ENCODE measurements at regions not wholly inside any gene's neighbourhood (a gene's known extent, or its start where the extent isn't known, plus 50 kb on each side); places are given as distances from the start of the nearest gene placed in this dataset.

- 65 to 87% (median 79%) methylated on average over 4 of the region's 4 CpGs for WGBS, 5 donors
- Histone ChIP-seq H3K27me3 (peaks cover 0 to 7% (median 3%) of the 10 kb centered on the region in 3 donors), H3K4me1 (no peaks in the 10 kb centered on the region), H3K9me3 (no peaks in the 10 kb centered on the region), H3K27ac (no peak overlapping the region), H3K4me3 (no peak overlapping the region), H3K36me3 (no peaks in the 10 kb centered on the region)
- peak in 1 of 2 donors; percentile 1 for DNase-seq
- intact Hi-C loops (cut with DNase I; ENCODE audit: low total_unique reads): no loop called here
- TF ChIP-seq POLR2AphosphoS5 (IDR thresholded peaks at IDR 0.05) (no peak), CTCF (IDR thresholded peaks at IDR 0.05) (no peak), EP300 (IDR thresholded peaks at IDR 0.05) (no peak), POLR2A (IDR thresholded peaks at IDR 0.05) (no peak)
Observed at GRCh38 chr2:239821694-239822075, 203.5 kb downstream of the NDUFA10 start.

GRCh38 chr2:239820836-239821693 is 204.1 kb downstream of the NDUFA10 start:
- WGBS, 5 donors: 60 to 68% (median 64%) methylated on average over 14 to 16 of the region's 16 CpGs
- DNase-seq: peak in 1 of 2 donors; percentile 23
- Histone ChIP-seq H3K27ac (no peak overlapping the region), H3K9me3 (no peaks in the 10 kb centered on the region), H3K4me3 (no peak overlapping the region), H3K36me3 (no peaks in the 10 kb centered on the region), H3K4me1 (peaks cover 0 to under 1% (median 0%) of the 10 kb centered on the region in 4 donors), H3K27me3 (peaks cover 0 to 7% (median 3%) of the 10 kb centered on the region in 3 donors)
- no peak for TF ChIP-seq EP300 (IDR thresholded peaks at IDR 0.05)
- no peak for TF ChIP-seq POLR2A (IDR thresholded peaks at IDR 0.05)
- no peak for TF ChIP-seq CTCF (IDR thresholded peaks at IDR 0.05)
- no peak for TF ChIP-seq POLR2AphosphoS5 (IDR thresholded peaks at IDR 0.05)
- intact Hi-C loops (cut with DNase I; ENCODE audit: low total_unique reads): no loop called here

GRCh38 chr2:239819974-239820555 is 205.1 kb downstream of the NDUFA10 start:
- Histone ChIP-seq H3K4me1 (peaks cover 0 to 10% (median 0%) of the 10 kb centered on the region in 4 donors), H3K36me3 (no peaks in the 10 kb centered on the region), H3K9me3 (no peaks in the 10 kb centered on the region), H3K4me3 (no peak overlapping the region), H3K27ac (no peak overlapping the region), H3K27me3 (peaks cover 0 to 7% (median 3%) of the 10 kb centered on the region in 3 donors)
- 67 to 82% (median 68%) methylated on average over 13 to 17 of the region's 17 CpGs for whole genome bisulfite sequencing, 5 donors
- DNase-seq: peak in 1 of 2 donors; percentile 16
- intact Hi-C loops (cut with DNase I; ENCODE audit: low total_unique reads): no loop called here
- TF ChIP-seq CTCF (IDR thresholded peaks at IDR 0.05) (no peak), POLR2A (IDR thresholded peaks at IDR 0.05) (no peak), EP300 (IDR thresholded peaks at IDR 0.05) (no peak), POLR2AphosphoS5 (IDR thresholded peaks at IDR 0.05) (no peak)

- H3K27ac ChIP-seq: no peak overlapping the region
- DNase-seq: peak in 1 of 2 donors; percentile 13
Observed at GRCh38 chr2:239819091-239819973, 205.8 kb downstream of the NDUFA10 start.

More at GRCh38 chr2:239819091-239819973, 205.8 kb downstream of the NDUFA10 start:
- Histone ChIP-seq H3K36me3 (no peaks in the 10 kb centered on the region), H3K9me3 (no peaks in the 10 kb centered on the region), H3K27me3 (peaks cover 0 to 7% (median 3%) of the 10 kb centered on the region in 3 donors), H3K4me3 (no peak overlapping the region), H3K4me1 (peaks cover 0 to 14% (median under 1%) of the 10 kb centered on the region in 4 donors)
- 77 to 89% (median 81%) methylated on average over 13 to 17 of the region's 17 CpGs for WGBS, 5 donors
- no peak for TF ChIP-seq POLR2AphosphoS5 (IDR thresholded peaks at IDR 0.05)
- TF ChIP-seq POLR2A (IDR thresholded peaks at IDR 0.05): no peak
- no peak for TF ChIP-seq EP300 (IDR thresholded peaks at IDR 0.05)
- TF ChIP-seq CTCF (IDR thresholded peaks at IDR 0.05): no peak
- intact Hi-C loops (cut with DNase I; ENCODE audit: low total_unique reads): no loop called here

Data from stomach (tissue), 8 donors.